Fibroblast of villous mesenchyme (primary cell): ENCODE measurements at regions not wholly inside any gene's neighbourhood (a gene's known extent, or its start where the extent isn't known, plus 50 kb on each side); places are given as distances from the start of the nearest gene placed in this dataset.

ENCODE experiments used
- DNase-seq: peaks from one replicate; pipeline ENCODE4 v3.0.0-alpha.2; 2010; ENCODE audit warnings: low read depth
- H3K4me3 ChIP-seq: 2 replicates; pipeline ENCODE4 v1.5.1; 2011; ENCODE audit warnings: low read depth, mild to moderate bottlenecking, low read length
- TF ChIP-seq, protein P1 (sequence below): IDR thresholded peaks from 2 replicates; pipeline ENCODE4 v1.5.1; 2012; ENCODE audit warnings: low read depth, mild to moderate bottlenecking, low read length; ENCODE audit not compliant: insufficient read depth

DNA sequence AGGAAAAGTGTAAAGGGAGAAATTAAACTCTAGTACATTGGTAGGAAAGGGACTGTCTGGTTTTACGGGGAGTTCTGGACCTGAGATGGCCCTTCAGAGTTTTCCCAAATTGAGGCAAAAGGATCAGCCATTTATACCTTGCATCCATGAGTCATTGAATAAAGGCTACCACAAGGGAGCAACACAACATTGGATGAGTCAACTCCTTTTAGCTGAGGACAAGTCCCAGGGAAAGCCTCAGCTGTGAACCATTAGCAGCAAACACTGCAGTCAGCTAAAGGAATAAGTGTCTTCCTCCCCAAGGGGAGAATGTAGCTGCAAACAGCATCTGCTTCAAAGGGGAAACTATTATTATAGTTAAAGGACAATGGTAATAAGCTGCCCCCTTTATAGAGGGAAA, 468.7 kb upstream of the ID4 start:
- H3K4me3 ChIP-seq, result no peak overlapping the region
- TF ChIP-seq, protein P1, sequence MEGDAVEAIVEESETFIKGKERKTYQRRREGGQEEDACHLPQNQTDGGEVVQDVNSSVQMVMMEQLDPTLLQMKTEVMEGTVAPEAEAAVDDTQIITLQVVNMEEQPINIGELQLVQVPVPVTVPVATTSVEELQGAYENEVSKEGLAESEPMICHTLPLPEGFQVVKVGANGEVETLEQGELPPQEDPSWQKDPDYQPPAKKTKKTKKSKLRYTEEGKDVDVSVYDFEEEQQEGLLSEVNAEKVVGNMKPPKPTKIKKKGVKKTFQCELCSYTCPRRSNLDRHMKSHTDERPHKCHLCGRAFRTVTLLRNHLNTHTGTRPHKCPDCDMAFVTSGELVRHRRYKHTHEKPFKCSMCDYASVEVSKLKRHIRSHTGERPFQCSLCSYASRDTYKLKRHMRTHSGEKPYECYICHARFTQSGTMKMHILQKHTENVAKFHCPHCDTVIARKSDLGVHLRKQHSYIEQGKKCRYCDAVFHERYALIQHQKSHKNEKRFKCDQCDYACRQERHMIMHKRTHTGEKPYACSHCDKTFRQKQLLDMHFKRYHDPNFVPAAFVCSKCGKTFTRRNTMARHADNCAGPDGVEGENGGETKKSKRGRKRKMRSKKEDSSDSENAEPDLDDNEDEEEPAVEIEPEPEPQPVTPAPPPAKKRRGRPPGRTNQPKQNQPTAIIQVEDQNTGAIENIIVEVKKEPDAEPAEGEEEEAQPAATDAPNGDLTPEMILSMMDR, result no peak
- peak; percentile 54 for DNase-seq

DNA sequence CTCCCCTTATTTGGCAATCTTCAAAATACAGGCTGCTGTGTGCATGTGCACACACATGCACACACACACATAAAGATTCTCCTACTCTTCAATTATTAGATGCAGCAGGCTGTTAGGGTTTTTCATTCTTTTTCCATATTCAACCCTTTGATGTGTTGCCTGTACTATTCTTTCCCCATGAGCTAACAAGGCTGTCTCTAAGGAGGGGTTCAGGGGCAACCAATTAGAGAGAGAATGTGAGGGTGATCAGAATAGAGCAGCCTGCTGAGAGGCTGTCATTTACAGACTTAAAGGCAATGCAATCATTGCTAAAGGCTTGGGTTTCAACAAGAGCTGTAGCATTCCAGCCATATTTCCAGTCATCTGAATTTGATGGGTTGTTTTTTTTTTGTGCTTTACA, 467.4 kb upstream of the ID4 start:
- no peak for DNase-seq
- no peak overlapping the region for H3K4me3 ChIP-seq
- TF ChIP-seq, protein P1, result no peak

DNA sequence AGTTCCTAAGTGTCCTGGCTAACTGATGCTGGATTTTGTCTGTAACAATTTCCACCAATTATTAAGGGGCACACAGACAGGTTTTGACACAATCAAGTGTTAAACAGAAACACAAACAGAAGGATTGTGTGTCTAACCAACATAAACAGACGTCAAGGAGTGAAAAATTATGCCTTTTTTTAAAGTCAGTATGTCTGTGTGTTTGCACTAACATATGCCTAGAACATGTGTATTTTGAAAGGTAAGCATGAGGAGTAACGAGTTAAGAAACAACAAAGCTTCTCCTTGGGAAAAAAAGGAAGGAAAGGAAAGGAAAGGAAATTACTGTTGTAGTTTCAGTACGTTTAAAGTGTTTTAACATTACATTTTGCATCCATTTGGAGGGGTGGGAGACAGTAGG, 466.3 kb upstream of the ID4 start:
- TF ChIP-seq, protein P1, result no peak
- no peak for DNase-seq
- H3K4me3 ChIP-seq, result no peak overlapping the region

DNA sequence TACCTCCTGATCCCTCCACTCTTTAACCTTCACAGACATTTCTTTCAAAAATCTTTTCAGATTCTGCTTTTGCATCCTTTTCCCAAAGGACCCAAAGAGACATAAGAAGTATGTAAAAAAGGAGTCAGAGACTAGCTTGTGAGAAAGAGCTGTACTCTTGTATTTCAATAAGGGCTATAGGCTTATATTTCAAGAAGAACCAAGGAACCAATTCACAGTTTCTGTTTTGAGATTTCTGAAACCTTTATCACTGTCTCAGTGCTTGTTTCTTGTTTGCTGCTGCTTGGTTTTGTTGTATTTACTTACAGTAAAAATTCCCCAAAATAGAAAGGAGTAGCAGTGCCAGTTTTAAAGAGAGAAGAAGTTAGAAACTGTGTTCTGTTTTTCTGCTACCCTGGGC, 461.6 kb upstream of the ID4 start:
- TF ChIP-seq, protein P1, result no peak
- no peak overlapping the region for H3K4me3 ChIP-seq
- DNase-seq, result no peak

DNA sequence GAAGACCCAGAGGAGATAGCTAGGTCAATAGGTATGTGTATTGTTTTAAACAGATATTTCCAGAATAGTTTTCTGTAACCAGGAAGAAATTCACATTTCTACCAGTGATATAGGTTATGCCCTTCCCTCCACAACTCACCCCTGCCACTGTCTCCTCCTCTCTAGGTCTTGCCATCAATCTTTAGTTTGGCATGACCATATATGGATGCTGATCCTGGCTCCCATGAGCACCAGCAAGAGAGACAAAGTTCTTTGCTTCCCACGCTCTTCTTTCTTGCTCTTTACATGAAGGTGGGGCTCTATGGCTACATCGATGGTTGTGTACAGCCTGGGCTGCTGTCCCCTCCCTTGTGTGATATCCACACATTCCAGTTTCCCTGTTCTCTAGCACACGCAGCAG, 459.4 kb upstream of the ID4 start:
- H3K4me3 ChIP-seq, result no peak overlapping the region
- DNase-seq, result no peak
- TF ChIP-seq, protein P1, result no peak

DNA sequence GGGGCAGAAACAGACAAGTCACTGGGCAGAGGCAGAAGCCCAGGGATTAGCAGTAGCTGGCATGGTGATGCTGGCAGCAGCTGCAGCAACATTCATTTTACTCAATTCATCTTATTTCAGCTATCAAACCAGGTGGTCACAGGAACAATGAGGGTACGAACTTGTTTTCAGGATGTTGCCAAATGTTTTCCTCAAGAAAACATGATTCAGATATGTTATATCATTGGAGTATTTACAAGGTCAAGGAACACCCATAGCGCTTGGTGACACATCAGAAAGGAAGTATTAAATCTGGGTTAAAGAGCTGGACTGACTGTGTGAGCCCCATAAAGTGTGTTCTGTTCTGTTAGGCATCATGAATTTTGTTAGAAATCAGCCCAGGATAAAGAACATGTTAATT, 456.9 kb upstream of the ID4 start:
- no peak overlapping the region for H3K4me3 ChIP-seq
- DNase-seq, result peak; percentile 45
- TF ChIP-seq, protein P1, result no peak

DNA sequence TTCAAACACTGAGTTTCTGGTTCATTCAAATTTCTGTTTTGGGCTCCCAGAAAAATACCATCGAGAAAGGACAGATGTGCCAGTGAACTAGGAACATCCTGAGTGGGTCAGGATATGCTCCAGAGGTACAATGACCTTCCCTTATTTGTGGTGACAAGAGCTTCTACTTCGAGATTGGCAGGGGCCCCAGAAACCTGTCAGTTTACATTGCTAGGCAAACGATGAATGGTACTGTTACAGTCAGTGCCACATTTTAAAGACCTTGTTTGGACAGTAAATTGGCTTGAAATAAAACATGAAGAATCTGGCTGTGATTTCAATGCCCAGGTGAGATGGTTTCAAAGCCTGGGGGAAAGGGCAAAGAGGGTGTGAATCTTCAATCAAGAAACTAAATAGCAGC, 454.5 kb upstream of the ID4 start:
- TF ChIP-seq, protein P1, result no peak
- no peak overlapping the region for H3K4me3 ChIP-seq
- DNase-seq, result no peak
